ENCODE measurements at regions not wholly inside any gene's neighbourhood (a gene's known extent, or its start where the extent isn't known, plus 50 kb on each side); places are given as distances from the start of the nearest gene placed in this dataset.

GRCh38 chr6:167660944-167661551, 165.7 kb upstream of the AFDN start:
- ATAC-seq, result no peak
- TF ChIP-seq POU6F1 (CRISPR knock-in tag; IDR thresholded peaks at IDR 0.05; ENCODE audit: borderline replicate concordance, low read depth), result no peak
- TF ChIP-seq ISL1 (CRISPR knock-in tag; IDR thresholded peaks at IDR 0.05), result no peak
- TF ChIP-seq TOX (CRISPR knock-in tag; IDR thresholded peaks at IDR 0.05; ENCODE audit: borderline replicate concordance), result no peak
- no peak for TF ChIP-seq CSRNP3 (CRISPR knock-in tag; IDR thresholded peaks at IDR 0.05)
- no peak for TF ChIP-seq ZNF70 (CRISPR knock-in tag; IDR thresholded peaks at IDR 0.05)
- no peak for TF ChIP-seq ZNF8 (CRISPR knock-in tag; IDR thresholded peaks at IDR 0.05)
- TF ChIP-seq ESRRG (CRISPR knock-in tag; IDR thresholded peaks at IDR 0.05), result no peak
- TF ChIP-seq ZFP3 (CRISPR knock-in tag; IDR thresholded peaks at IDR 0.05), result no peak
- TF ChIP-seq PPARA (CRISPR knock-in tag; IDR thresholded peaks at IDR 0.05; ENCODE audit: borderline replicate concordance), result no peak
- TF ChIP-seq SNAI2 (CRISPR knock-in tag; IDR thresholded peaks at IDR 0.05), result no peak
- TF ChIP-seq GLIS3 (CRISPR knock-in tag; IDR thresholded peaks at IDR 0.05), result no peak
- no peak for TF ChIP-seq CREB5 (CRISPR knock-in tag; IDR thresholded peaks at IDR 0.05; ENCODE audit: low read depth)
- TF ChIP-seq ARNTL (CRISPR knock-in tag; IDR thresholded peaks at IDR 0.05; ENCODE audit: borderline replicate concordance, low read depth), result no peak
- TF ChIP-seq TSHZ2 (CRISPR knock-in tag; IDR thresholded peaks at IDR 0.05), result no peak
- TF ChIP-seq CSDC2 (CRISPR knock-in tag; IDR thresholded peaks at IDR 0.05), result no peak
- no peak for TF ChIP-seq TCF4 (CRISPR knock-in tag; IDR thresholded peaks at IDR 0.05; ENCODE audit: borderline replicate concordance)
- no peak for TF ChIP-seq OSR1 (CRISPR knock-in tag; IDR thresholded peaks at IDR 0.05)
- TF ChIP-seq ZNF565 (CRISPR knock-in tag; conservative IDR thresholded peaks at IDR 0.05; ENCODE audit: low read depth), result no peak
- TF ChIP-seq ZC3H10 (CRISPR knock-in tag; IDR thresholded peaks at IDR 0.05), result no peak

GRCh38 chr6:167661552-167662044, 165.1 kb upstream of the AFDN start:
- no peak for ATAC-seq
- TF ChIP-seq BACH2 (CRISPR knock-in tag; IDR thresholded peaks at IDR 0.05; ENCODE audit: borderline replicate concordance), result no peak
- no peak for TF ChIP-seq ZFP30 (CRISPR knock-in tag; IDR thresholded peaks at IDR 0.05)
- TF ChIP-seq TSHZ2 (CRISPR knock-in tag; IDR thresholded peaks at IDR 0.05), result no peak

All from SK-N-SH treated with all-trans-retinoic acid at 6 μM for 48 hours (cell line).